Colonic mucosa (tissue), 4 donors: ENCODE measurements at regions not wholly inside any gene's neighbourhood (a gene's known extent, or its start where the extent isn't known, plus 50 kb on each side); places are given as distances from the start of the nearest gene placed in this dataset.

ENCODE experiments used
- DNase-seq: peaks from one replicate; pipeline ENCODE4 v3.0.0-alpha.2; 2020
- H3K27ac ChIP-seq: fragments of 200-600 bp; one replicate; pipeline ENCODE4 v1.8.0; 2021
- H3K27me3 ChIP-seq: fragments of 200-600 bp; one replicate; pipeline ENCODE4 v1.8.0; 2021
- H3K36me3 ChIP-seq: fragments of 200-600 bp; one replicate; pipeline ENCODE4 v1.8.0; 2021
- H3K4me1 ChIP-seq: fragments of 200-600 bp; one replicate; pipeline ENCODE4 v1.8.0; 2021; ENCODE audit warnings: mild to moderate bottlenecking
- H3K4me3 ChIP-seq: fragments of 200-600 bp; one replicate; pipeline ENCODE4 v1.8.0; 2021
- H3K9ac ChIP-seq, 2 donors: one replicate each; pipeline ENCODE4 v1.7.0; 2013; ENCODE audit warnings: control low read depth in 2 of 2, low read depth in 2 of 2, low read length in 2 of 2
- H3K9me3 ChIP-seq: fragments of 200-600 bp; one replicate; pipeline ENCODE4 v1.8.0; 2021
- intact Hi-C: fragments of 100-400 bp; cut with DNase I; formaldehyde crosslinking; loops from one replicate; pipeline ENCODE4 v1.14.1; 2022
- TF ChIP-seq, protein P1 (sequence below): fragments of 200-600 bp; IDR thresholded peaks from one replicate; pipeline ENCODE4 v1.8.0; 2022; ENCODE audit warnings: antibody characterized with exemption, mild to moderate bottlenecking
- donor health status: healthy.
- donor health status: DM: no; HTN: no; CAD: no.
- donor health status: DM: no; HTN: no; CAD: no.

DNA sequence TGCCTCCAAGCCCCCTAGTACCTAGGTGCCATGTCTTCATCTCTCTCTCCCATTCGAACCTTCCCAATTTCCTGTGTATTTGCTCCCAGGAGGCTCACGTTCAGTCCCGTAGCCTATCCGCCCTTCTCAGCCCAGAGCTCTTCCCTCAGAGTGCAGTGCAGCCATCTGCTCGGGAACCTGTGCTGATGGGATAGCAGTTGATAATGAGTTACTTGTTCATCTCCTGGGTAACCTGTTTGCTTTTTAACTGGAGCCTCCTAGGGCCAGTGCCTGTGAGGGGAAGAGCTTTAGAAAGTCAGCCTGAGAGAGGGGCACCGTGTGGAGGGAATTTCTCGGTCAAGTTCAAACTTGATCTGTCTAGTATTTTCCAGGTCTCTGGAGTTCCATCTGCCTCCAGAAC lies 229.8 kb upstream of the IL12B start:
- Histone ChIP-seq H3K27ac (no peak overlapping the region), H3K9ac (no peak overlapping the region), H3K4me3 (no peak overlapping the region), H3K36me3 (no peaks in the 10 kb centered on the region), H3K4me1 (no peaks in the 10 kb centered on the region), H3K27me3 (no peaks in the 10 kb centered on the region), H3K9me3 (no peaks in the 10 kb centered on the region)
- intact Hi-C loops = no loop called here
- DNase-seq = no peak
- TF ChIP-seq, protein P1, sequence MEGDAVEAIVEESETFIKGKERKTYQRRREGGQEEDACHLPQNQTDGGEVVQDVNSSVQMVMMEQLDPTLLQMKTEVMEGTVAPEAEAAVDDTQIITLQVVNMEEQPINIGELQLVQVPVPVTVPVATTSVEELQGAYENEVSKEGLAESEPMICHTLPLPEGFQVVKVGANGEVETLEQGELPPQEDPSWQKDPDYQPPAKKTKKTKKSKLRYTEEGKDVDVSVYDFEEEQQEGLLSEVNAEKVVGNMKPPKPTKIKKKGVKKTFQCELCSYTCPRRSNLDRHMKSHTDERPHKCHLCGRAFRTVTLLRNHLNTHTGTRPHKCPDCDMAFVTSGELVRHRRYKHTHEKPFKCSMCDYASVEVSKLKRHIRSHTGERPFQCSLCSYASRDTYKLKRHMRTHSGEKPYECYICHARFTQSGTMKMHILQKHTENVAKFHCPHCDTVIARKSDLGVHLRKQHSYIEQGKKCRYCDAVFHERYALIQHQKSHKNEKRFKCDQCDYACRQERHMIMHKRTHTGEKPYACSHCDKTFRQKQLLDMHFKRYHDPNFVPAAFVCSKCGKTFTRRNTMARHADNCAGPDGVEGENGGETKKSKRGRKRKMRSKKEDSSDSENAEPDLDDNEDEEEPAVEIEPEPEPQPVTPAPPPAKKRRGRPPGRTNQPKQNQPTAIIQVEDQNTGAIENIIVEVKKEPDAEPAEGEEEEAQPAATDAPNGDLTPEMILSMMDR = no peak

- Histone ChIP-seq H3K9ac (no peak overlapping the region), H3K4me1 (no peaks in the 10 kb centered on the region), H3K4me3 (no peak overlapping the region), H3K27me3 (no peaks in the 10 kb centered on the region), H3K9me3 (no peaks in the 10 kb centered on the region), H3K36me3 (no peaks in the 10 kb centered on the region), H3K27ac (no peak overlapping the region)
- TF ChIP-seq, protein P1 = no peak
- intact Hi-C loops = no loop called here
- no peak for DNase-seq
These were observed 233.7 kb upstream of the IL12B start for GRCh38 chr5:159564031-159564430.

DNA sequence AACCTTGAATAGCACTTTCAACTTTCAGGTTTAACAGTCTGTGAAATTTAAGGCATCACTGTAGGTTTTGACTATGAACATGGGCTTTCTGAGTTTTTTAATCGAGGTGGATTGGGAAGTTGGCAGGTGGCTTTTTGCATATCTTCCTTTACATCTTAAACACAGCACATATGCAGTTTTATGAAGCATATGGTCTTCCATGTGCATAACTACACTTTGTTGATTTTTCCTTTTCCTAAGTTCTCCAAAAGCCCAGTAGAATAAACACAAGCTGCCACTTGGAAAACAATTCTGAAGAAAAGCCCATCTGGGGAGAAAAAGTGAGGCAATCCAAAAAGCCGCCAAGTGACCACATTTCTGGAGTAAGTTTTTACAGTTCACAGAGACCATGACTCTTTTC lies 236.5 kb upstream of the IL12B start:
- Histone ChIP-seq H3K4me3 (no peak overlapping the region), H3K27ac (no peak overlapping the region), H3K36me3 (no peaks in the 10 kb centered on the region), H3K27me3 (no peaks in the 10 kb centered on the region), H3K9ac (no peak overlapping the region), H3K4me1 (no peaks in the 10 kb centered on the region), H3K9me3 (no peaks in the 10 kb centered on the region)
- intact Hi-C loops = no loop called here
- no peak for DNase-seq
- TF ChIP-seq, protein P1 = no peak

DNA sequence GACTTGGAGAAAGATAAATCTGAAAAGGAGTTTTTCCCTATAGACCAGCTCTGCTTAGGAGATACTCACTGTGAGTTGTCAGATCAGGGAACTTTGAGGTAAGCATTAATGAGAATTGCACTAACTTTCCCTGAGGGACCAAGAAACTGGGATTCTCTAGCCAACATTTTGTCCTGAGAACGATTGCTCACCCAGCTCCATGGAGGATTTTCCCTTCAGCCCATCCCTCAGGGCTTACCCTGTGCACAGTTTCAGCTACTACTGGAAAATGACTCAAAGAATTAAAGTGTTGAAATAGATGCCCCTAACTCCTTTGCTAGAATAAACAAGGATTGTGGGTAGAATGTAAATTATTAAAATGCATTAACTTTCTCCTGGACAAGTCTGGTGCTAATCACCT lies 237.2 kb upstream of the IL12B start:
- H3K9me3 ChIP-seq = no peaks in the 10 kb centered on the region
- no peaks in the 10 kb centered on the region for H3K36me3 ChIP-seq
- H3K4me3 ChIP-seq = no peak overlapping the region
- H3K27me3 ChIP-seq = no peaks in the 10 kb centered on the region
- H3K27ac ChIP-seq = no peak overlapping the region
- intact Hi-C loops = no loop called here
- no peak overlapping the region for H3K9ac ChIP-seq
- H3K4me1 ChIP-seq = no peaks in the 10 kb centered on the region
- TF ChIP-seq, protein P1 = no peak
- no peak for DNase-seq

GRCh38 chr5:159571501-159572244 lies 241.4 kb upstream of the IL12B start:
- TF ChIP-seq, protein P1 = no peak
- no peak for DNase-seq
- H3K27ac ChIP-seq = no peak overlapping the region
- intact Hi-C loops = no loop called here
- H3K27me3 ChIP-seq = no peaks in the 10 kb centered on the region
- no peak overlapping the region for H3K4me3 ChIP-seq
- no peak overlapping the region for H3K9ac ChIP-seq
- H3K9me3 ChIP-seq = no peaks in the 10 kb centered on the region
- H3K36me3 ChIP-seq = no peaks in the 10 kb centered on the region
- no peaks in the 10 kb centered on the region for H3K4me1 ChIP-seq
